AG04449 (cell line): ENCODE measurements at regions not wholly inside any gene's neighbourhood (a gene's known extent, or its start where the extent isn't known, plus 50 kb on each side); places are given as distances from the start of the nearest gene placed in this dataset.

Experiments used
- CTCF ChIA-PET: fragments of 350-600 bp; formaldehyde crosslinking; extraction: SDS; loops from one replicate; lab custom pipeline; 2021; ENCODE audit warnings: antibody characterized with exemption; lab: Yijun Ruan, JAX
- POLR2A ChIA-PET: fragments of 400-600, 350-600 bp; formaldehyde crosslinking; extraction: SDS; loops from one replicate; lab custom pipeline; 2020; ENCODE audit warnings: antibody characterized with exemption, inconsistent platforms; lab: Yijun Ruan, JAX
- DNase-seq: peaks from one replicate; pipeline ENCODE4 v3.0.0-alpha.2; 2010; ENCODE audit warnings: low read depth, low spot score
- H3K4me3 ChIP-seq: 2 replicates; pipeline ENCODE4 v1.5.1; 2011; ENCODE audit warnings: low read depth, mild to moderate bottlenecking, control low read depth, low read length
- CTCF ChIP-seq: IDR thresholded peaks from one replicate; pipeline ENCODE4 v1.5.1; 2011; ENCODE audit warnings: mild to moderate bottlenecking, moderate library complexity, low read length, control low read depth, inconsistent platforms; ENCODE audit not compliant: insufficient read depth; ENCODE audit errors: missing control alignments

- H3K4me3 ChIP-seq: no peak overlapping the region
- no peak for DNase-seq
- ChIA-PET POLR2A (no interaction called here), CTCF (no interaction called here)
- no peak for TF ChIP-seq CTCF
Measured at GRCh38 chr3:118479376-118479775, 555.3 kb downstream of the IGSF11 start.

DNA sequence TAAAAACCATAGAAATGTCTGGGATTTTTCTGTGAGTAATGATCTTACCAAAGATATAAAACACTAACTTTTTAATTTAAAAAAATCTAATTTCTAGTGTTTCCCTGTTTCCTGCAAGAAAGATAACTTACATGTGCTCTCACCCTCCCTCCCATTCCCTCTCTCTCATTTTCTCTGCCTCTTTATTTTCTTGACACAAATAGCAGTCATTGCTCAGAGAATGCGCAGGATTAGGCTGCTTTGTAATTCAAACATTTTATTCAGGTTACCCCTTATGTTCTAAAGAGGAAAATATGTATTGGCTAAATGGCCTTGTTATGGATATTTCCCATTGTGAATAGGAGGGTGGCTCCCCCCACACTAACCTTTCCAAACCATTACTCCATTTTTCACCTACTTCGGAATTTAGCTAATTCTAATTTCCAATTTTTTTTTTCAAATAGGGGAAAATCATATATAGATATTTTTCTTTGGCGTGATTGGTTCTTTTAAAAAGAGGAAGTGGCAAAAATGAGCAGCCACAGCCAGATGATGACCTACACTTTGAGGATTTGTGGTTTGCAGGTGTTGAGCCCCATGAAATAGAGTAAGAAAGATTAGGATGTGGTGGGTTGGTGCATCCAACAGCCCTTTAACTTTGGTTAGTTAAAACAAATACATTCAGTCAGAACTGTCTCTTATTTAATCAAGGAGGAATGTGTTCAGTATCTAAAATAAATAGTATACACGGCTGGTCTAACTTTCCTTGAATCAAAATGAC is 554.4 kb downstream of the IGSF11 start:
- DNase-seq: no peak
- H3K4me3 ChIP-seq: no peak overlapping the region
- POLR2A ChIA-PET: no interaction called here
- CTCF ChIA-PET: no interaction called here
- no peak for TF ChIP-seq CTCF

DNA sequence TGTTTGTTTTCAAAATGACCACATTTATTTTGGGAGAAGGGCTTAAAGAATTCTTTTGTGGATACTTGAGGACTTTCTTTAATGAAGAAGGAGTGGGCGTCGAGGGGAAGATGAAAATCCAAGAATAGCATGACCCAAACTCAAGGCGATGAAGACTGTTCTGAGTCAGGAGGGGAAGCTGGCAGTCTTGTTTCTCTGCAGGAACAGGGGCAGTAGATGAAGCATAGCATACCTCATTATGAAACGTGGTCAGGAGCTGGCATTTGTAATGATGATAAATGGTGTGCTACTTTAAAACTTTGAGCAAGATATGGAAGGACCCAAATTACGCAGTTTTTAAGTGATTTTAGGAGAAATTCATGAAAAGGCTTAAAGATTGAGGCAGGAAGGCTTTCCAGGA is 549.0 kb downstream of the IGSF11 start:
- no peak for TF ChIP-seq CTCF
- ChIA-PET CTCF (no interaction called here), POLR2A (no interaction called here)
- DNase-seq: no peak
- H3K4me3 ChIP-seq: no peak overlapping the region

- POLR2A ChIA-PET: no interaction called here
Measured at GRCh38 chr3:118487734-118488133, 546.9 kb downstream of the IGSF11 start.

DNA sequence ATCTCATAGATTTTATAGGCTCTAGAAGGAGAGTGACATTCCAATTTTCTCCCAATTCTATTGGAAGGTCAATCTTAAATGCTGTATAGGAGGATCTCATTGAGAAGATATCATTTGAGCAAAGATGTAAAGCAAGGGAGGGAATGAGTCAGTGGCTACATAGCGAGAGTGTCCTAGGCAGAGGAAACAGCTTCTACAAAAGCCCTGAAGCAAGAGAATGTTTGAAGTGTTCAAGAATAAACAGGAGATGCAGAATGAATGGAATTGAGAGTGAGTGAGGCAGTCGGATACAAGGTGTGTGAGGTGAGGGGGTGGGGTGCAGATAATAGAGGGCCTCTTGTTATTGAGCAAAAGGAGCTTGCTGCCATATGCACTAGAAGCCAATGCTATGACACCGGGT is 545.9 kb downstream of the IGSF11 start:
- H3K4me3 ChIP-seq: no peak overlapping the region
- no peak for TF ChIP-seq CTCF
- CTCF ChIA-PET: no interaction called here
- no peak for DNase-seq
- POLR2A ChIA-PET: no interaction called here

More at GRCh38 chr3:118487734-118488133, 546.9 kb downstream of the IGSF11 start:
- CTCF ChIA-PET: no interaction called here
- no peak for DNase-seq
- no peak for TF ChIP-seq CTCF
- no peak overlapping the region for H3K4me3 ChIP-seq

- no peak for TF ChIP-seq CTCF
- ChIA-PET CTCF (no interaction called here), POLR2A (no interaction called here)
- H3K4me3 ChIP-seq: no peak overlapping the region
- DNase-seq: no peak
Measured at GRCh38 chr3:118495206-118495605, 539.4 kb downstream of the IGSF11 start.
